LHCN-M2 (cell line): ENCODE measurements at regions not wholly inside any gene's neighbourhood (a gene's known extent, or its start where the extent isn't known, plus 50 kb on each side); places are given as distances from the start of the nearest gene placed in this dataset.
"Not testable (repeated sequence)": the region's sequence is repeated elsewhere in the genome, so short reads cannot be mapped to it uniquely, and the experiment has no call there.

Experiments used
- DNase-seq: peaks from one replicate; pipeline ENCODE4 v3.0.0-alpha.2; 2012; ENCODE audit warnings: low read depth

DNA sequence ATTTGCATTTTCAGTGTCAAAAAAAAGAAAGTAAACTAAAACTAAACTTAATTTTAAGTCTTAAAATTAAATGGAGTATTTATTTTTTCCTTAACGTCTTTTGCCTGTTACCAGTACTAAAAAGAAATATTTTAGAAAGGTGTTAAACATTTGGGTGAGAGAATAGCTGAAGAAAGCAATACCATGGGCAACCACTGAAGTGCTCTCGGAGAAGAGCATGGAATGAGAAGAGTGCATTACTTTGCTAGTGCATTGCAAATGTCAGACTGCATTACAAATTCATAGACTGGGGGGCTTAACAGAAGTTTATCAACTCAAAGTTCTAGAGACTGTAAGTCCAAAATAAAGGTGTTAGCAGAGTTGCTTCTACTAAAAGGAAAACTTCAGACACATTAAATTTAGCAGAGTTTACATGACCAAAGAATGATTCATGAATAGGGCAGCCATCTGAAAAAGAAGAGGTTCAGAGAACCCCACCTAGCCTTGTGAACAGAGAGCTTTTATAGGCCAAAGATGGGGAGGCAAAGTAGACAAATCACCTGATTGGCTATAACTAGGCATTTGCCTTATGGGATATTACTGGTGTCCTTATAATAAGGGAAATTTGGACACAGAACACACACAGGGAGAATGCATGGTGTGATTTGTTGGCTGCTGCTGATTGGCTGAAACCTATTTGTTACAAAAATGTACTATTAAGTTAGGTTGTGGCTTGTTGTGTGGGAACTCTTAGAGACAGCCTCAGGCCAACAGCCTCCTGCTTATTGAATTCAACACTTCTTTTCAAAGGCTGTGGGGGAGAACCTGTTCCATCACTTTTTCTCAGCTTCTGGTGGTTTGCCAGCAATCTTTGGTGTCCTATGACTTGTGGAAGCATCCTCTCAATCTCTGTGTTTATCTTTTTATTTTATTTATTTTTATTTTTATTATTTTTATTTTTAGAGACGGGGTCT is 106.7 kb upstream of the RREB1 start:
- DNase-seq: no peak

DNA sequence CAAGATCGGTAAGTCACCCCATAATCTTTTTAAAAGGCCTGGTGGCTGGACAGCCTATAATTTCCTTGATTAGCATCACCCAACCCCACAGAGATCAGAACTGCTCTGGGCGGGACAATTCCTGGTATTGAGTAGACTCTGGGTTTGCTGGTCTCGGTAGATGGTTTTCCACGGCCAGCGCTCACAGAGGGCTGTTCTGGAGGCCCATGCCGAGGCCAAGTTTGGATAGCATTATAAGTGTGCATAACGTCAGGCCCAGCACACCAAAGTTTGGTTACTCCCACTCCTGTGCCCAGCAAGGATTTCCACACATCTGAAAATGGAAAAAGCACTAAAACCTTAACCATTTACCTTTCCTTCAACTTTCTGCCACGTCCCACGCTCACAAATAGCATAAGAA is 104.7 kb upstream of the RREB1 start:
- DNase-seq: no peak

DNA sequence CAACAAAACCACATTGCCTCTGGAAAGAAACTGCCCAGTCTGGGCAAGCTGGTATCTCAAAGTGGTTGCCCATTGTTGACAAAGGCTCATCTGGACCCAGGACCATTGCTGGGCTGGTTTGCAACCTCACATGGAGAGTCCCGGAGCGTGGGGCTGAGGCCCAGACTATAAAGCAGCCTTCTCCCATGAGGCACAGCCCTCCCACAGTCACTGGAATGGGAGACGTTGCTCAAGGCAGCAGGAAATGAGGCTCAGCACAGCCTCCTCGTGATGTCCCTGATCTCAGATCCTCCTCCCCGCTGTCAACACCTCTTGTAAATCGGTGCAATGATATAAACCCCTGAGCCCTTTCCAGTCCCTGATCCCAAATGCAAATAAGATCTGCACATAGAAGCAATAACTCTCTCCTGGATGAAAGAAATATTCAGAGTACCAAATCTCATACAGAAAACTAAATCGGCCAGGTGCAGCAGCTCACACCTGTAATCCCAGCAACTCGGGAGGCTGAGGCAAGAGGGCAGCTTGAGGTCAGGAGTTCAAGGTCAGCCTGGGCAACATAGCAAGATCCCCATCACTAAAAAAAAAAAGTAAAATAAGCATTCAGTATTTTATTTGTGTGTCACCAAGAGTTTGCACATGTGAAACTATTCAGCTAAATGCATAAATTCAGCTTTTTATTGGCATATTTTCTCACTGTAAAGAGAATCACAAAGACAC is 103.0 kb upstream of the RREB1 start:
- DNase-seq: no peak

DNA sequence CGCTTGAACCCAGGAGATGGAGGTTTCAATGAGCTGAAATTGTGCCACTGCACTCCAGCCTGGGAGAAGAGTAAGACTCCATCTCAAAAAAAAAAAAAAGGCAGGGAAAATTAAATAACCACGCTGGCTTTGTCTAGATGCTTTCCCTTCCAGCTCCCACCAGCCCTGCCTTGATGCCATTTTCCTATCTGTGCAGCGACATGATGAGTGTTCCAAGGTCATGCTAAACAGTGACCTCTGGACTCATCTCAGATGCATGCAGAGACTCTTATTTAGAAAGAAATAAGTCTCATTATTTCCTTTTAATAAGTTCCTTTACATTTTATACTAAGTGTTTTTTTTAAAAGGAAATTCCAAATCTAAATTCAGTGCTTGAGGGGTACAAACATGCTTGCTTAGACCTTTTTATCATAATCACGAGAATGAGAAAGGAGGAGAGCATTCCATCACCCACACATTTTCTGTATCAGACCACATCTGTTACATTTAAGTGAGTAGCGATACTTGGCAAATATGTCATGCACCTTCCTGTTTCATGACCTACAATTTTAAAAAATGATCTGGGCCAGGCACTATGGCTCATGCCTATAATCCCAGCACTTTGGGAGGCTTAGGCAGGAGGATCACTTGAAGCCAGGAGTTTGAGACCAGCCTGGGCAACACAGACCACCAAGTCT is 101.1 kb upstream of the RREB1 start:
- DNase-seq: no peak

DNA sequence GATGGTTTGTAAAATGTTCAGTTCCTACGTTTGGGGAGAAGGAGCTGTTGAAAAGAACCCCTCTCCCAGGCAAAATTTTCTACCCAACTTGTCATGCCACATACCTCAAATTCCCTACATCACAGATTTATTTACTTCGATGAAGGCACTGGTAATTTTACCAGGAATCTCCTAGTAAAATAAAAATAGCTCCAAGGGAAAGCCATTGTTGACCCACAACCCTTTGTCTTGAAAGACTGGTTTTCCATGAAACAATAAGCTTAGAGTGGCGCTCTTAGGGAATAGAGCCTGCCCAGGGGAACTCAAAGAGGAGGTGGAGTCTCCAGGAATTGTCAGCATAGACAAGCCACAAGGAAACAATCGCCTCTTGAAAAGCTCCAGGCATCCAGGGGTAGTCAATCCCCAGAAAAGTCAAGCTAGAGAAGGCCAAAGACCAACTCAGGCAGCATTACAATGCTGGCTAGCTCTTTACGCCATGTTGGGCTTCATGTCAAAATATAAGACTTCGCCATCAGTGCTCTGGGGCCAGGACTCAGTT is 99.2 kb upstream of the RREB1 start:
- no peak for DNase-seq

DNA sequence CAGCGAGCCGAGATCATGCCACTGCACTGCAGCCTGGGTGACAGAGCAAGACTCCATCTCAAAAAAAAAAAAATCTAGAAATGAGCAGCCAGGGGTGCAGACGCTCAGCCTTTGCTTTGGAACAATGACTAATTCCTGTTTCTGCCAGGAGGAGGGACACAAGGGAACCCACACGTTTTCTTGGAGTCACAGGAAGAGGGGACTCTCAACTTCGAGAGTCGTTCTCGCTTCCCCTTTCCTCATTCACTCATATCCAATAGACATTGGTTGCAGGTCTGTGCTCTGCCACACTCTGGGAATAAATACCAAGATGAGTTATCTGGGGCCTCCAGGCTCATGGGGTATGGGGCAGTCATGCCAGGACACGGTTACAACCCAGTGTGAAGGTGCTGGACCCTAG is 91.5 kb upstream of the RREB1 start:
- DNase-seq: no peak

DNA sequence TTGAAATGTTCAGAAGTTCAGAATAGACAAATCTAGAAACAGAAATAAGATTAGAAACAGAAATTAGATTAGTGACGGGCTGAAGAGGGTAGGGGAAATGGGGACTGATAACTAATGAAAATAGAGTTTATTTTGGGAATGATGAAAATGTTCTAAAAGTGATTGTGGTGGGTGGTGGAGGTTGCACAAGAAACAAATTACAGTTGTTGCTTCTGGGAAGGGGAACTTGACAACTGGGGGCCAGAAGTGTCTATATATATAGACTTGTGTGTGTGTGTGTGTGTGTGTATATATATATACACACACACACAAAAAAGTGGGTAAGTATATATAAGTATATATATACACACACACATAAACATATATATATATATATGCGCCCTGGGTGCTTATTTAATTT is 86.5 kb upstream of the RREB1 start:
- no peak for DNase-seq

DNA sequence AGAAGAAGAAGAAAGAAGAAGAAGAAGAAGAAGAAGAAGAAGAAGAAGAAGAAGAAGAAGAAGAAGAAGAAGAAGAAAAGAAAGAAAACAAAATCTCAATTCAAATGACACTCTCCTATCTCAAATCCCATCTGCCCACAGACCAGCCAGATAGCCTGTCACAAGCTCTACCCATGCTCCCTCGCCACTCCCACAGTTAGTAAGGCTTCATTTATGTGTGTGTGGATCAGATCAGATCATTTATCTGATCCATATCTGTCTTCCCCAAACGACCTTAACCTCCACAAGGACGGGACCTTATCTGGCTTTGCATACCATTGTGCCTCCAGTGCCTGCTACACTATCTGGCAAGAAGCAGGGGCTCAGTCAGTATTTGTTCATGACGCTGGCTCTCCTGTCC is 81.9 kb upstream of the RREB1 start:
- no peak for DNase-seq

DNA sequence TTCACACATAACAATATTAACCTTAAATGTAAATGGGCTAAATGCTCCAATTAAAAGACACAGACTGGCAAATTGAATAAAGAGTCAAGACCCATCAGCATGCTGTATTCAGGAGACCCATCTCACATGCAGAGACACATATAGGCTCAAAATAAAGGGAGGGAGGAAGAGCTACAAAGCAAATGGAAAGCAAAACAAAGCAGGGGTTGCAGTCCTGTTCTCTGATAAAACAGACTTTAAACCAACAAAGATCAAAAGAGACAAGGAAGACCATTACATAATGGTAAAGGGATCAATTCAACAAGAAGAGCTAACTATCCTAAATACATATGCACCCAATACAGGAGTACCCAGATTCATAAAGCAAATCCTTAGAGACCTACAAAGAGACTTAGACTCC is 78.8 kb upstream of the RREB1 start:
- not testable (repeated sequence) for DNase-seq

DNA sequence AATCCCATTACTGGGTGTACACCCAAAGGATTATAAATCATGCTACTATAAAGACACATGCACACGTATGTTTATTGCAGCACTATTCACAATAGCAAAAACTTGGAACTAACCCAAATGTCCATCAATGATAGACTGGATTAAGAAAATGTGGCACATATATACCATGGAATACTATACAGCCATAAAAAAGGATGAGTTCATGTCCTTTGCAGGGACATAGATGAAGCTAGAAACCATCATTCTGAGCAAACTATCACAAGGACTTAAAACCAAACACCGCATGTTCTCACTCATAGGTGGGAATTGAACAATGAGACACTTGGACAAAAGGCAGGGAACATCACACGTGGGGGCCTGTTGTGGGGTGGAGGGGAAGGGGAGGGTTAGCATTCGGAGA is 76.8 kb upstream of the RREB1 start:
- not testable (repeated sequence) for DNase-seq

DNA sequence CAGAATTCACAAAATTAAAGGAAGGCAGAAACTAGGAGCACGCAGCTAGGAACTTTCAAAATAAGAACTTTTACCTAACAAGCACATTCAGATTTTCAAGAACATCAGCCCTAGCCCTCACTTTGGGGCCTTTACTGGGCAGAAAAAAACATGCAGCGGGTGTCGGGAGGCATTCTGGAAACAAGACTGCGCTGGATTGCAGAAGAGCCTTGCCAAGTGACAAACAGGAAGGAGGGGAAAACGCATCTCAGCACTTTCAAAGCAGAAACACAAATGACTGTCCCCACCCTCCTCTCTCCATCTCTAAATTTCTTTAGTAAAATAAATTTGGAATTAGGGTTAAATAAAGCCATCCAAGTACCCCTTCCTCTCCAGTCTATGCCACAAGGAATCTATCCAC is 74.6 kb upstream of the RREB1 start:
- DNase-seq: no peak

DNA sequence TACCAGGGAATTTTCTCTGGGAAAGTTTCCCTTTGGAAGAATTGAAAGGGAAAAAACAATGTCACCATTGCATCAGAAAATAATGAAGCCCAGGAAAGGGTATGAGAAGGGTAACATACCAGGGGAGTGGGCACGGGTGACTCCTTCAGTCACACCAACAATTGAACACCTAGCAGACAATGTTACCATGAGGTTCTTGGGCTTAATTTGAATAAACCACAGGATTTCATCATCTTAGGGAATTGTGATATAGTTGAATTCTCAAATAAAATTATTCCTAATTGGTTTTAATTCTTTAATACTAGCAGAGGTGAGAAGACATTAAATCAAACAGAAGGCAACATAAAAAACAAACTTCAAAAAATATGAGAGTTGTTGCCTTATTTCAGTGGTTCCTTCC is 73.7 kb upstream of the RREB1 start:
- DNase-seq: no peak

DNA sequence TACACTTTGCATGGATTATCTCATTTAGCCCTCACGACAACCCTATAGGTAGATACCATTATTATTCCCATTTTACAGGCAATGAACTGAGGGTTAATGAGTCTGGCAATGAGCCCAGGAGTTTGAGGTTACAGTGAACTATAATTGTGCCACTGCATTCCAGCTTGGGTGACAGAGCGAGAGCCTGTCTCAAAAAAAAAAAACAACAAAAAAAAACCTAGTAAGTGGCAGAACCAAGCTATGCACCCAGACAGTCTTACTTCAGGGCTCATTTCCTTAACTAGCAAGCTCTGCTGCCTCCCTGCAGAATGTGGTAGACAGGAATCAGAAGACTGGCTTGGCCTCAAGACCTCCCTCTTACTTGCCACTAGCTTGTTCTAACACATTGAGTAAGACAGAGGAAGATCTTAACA is 71.9 kb upstream of the RREB1 start:
- DNase-seq: no peak

DNA sequence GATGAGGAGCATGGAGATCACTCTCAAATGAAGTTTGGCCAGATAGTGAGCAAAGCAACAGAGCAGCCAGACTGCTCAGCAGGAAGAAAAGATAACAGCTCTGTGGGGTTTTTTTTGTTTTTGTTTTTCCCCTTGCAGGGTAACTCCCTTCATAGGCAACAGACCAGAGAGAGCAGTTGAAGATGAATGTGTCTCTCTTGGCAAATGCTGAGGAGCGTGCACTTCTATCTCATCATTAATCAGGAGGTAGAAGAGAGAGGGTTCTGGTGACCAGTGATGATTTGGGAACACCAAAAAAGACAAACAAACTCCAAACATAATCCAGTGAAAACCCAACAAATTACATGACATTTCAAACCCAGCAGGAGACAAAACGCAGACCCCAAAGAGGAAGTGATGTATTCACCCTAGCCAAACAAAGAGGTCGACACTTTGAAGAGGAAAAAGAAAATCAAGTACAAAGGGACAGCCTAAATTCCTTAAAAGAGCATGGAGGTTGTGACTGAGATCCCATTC is 66.2 kb upstream of the RREB1 start:
- no peak for DNase-seq

DNA sequence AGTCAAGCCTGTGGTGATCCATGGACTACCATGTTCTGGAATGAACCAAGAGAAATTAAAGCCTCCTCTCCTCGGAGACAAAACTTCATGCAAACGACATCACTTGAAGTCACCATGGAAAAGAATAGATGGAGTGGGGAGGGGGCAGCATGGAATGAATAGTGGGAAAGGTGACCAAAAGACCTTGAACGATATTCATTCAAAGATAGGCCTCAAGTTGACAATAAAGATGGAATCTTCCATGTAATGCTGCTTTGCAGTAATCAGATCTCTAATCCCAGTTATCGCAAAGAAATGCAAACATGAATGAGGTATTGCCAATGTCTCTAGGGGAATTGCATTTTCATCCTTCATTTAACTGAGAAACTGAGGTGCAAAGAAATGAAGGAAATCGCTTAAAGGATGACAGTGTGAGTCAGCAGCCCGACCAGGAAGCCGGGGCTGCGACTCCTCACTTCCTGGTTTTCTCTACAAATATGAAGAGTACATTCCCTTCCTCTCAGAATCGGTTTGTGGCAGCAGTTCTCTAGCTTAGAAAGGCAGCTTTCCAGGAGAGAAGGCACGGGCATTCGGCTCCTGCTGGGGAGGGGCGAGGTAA is 65.6 kb upstream of the RREB1 start:
- DNase-seq: no peak

DNA sequence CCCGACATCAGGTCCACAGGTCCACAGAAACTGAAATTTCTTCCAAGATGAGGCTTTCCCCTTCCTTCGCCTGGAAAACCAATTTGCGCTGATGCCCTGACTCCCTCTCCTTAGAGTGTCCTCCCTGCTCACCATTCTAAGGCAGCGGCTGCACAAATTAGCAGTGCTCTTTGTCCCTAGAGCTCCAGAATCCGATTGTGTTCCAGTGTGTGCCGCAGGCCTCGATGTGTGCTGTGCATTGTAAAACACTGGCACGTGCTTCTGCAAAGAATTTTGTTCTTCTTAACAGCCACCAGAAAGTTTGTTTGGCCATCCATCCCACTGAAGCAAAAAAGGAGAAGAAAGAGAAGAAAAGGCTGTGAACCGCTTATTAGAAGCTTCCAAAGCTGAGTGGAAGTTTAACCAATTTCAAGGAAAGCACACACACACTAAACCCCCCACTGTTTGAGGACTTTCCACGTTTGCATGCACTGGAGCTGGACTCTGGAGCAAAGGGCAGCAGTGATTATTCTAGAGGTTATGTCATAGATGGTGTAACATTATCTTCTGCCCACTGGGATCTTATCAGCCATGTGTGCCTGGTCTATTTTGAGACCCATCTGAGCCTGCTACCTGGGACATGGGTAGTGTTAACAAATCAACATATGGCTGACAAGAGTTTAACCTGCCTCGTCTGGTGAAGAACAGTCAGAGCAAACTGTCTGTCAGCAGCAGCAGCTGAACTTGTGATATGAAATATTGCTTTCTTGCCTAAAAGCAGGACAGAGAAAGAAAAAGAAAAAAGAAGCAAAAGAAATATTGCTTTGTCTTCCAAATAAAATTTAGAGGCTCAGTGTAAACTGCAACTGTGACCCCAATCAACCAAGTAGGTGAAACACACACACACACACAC is 64.9 kb upstream of the RREB1 start:
- DNase-seq: no peak

DNA sequence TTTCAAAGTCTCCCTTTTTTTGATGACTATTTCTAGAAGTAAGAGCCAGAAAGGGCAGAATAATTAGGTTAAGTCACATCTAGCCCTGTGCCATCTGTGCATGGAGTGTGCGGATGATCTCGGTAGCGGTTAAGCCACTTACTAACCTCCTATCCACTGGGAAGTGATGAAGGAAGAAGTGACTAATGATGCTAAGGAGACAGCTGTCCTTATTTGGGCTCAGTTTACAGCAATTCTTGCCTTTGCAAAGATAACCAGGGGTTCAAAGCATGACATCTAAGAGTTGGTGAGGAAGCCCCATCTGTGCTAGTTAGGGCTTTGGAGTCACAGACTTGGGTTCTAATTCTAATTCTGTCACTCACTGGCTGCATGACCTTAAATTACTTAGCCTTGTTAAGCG is 62.4 kb upstream of the RREB1 start:
- peak; percentile 19 for DNase-seq

DNA sequence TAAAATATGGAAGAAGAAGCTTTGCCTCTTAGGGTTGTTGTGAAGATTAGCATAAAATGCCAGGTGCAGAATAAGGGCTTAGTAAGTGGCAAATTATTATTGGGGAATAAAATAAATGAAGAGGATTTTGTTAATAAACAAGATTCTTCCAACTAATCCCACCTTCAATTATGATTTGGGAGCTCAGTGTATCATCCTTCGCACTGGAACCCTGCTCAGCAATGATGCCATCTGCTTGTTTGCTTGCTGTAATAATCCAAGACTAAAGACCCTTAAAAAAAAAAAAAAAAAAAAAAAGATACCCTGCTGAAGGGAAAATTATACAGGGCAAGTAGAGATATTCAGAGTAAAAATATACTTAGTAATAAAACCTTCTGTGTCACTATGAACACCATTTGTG is 62.0 kb upstream of the RREB1 start:
- no peak for DNase-seq

DNA sequence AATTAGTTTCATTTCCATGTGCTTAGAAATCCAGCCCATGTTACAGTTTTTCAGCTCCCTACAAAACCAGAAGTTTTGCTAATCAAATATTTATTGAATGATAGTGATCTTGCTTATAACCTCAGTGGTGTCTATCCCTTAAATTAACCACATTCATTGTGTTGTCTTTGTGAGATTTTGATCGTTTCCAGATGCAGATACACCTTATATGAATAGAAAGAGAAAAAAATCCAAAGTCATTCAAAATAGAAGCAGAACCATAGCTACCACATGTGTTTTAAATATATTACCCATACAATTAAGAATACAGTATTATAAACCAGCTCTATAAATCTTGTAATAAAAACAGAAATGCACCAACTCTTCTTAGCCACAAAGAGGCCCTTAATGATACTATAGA is 60.6 kb upstream of the RREB1 start:
- DNase-seq: no peak

DNA sequence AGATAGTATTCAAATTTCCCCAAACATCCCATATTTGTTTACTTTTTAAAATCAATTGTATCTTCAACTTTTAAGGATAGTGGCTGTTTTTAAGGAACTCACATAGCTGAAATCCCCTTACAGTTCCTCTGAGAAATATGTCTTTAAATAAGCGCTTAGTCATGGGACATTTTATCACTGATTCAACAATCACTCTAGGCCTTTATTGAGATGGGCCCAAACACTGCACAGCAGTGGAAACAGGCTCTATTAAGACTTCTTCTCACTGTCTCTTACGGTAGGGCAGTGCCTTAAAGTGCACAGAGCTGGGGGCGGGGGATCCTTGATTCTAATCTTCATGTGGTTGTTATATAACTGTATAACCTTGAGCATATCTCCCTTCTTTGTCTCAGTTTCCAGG is 59.8 kb upstream of the RREB1 start:
- no peak for DNase-seq

DNA sequence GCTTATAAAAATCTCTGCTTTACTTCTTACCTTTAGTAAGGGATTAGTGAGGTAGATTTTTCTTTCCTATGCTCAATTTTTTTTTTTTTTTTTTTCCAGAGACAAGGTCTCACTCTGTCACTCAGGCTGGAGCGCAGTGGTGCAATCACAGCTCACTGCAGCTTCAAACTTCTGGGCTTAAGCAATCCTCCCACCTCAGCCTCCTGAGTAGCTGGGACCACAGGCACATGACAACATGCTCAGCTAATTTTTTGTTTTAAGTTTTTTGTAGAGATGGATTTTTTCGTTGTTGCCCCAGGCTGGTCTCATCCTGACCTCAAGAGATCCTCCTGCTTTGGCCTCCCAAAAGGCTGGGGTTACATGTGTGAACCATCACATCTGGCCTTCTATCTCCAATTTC is 58.9 kb upstream of the RREB1 start:
- DNase-seq: no peak
